ENCODE measurements at regions not wholly inside any gene's neighbourhood (a gene's known extent, or its start where the extent isn't known, plus 50 kb on each side); places are given as distances from the start of the nearest gene placed in this dataset.

DNA sequence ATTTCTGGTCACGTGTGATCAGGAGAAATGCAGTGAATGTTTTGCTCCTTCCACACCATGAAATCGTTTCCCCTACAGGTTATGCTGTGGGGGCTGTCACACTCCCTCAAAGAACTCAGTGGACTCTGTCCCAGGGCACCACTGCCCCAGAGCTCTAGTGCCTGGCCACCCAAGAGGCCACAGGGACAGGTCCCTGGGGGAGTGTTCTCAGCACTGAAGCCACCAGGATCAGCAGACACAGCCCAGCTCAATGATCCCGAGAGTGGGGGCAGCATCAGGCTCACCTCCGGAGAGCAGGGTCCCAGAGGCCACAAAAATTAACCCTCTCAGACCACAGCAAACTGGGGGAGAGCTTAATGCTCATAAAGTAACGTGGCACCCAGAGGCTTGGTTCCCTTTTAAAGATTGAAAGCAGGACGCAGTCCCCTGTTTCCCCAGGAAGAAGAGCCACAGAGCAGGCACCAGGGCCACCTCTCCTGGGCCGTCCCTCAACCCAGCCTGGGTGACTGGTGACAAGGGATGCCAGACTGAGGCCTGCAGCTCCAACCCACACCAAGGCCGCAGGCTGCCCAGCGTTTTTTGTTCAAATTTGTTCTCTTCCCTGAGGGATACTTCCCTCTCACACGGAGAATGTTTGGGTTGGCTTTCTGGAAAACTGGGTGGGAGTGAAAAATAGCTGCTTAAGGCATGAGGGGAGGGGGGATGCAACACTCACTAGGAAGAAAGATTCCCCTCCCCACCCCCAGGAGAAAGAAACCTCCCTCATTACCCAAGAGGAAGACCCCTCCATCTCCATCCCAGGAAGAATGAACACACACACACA is 123.3 kb upstream of the IGF1R start:
- intact Hi-C loops (cut with micrococcal nuclease) = no loop called here

DNA sequence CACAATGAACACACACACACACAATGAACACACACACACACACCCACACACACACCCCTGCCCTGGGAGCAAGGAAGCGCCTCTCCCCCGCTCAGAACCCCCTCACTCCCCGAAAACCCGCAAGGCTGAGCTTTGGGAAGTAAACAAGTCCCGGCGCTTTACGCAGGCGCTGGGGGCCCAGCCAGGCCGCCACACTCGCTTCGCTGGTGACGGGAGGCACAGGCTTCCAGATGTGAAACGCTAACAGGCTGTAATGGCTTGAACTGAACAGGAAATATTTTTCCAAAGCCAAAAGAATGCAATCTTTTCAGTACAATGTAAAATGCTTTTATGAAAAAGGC is 122.7 kb upstream of the IGF1R start:
- POLR2A ChIA-PET (ENCODE audit: unreplicated experiment) = no interaction called here
- Histone ChIP-seq H3K36me3 (ENCODE audit: low read depth, low read length) (no peaks in the 10 kb centered on the region), H4K20me1 (ENCODE audit: low read length) (no peaks in the 10 kb centered on the region), H3K4me1 (ENCODE audit: insufficient read depth, low read length) (no peaks in the 10 kb centered on the region), H3K9me2 (replicated peaks; ENCODE audit: low read length) (no peaks in the 10 kb centered on the region), H3K4me3 (ENCODE audit: low read length) (no peak overlapping the region), H3K4me2 (ENCODE audit: low read length) (no peak overlapping the region), H3K27ac (ENCODE audit: low read length) (no peak overlapping the region), H3K9ac (ENCODE audit: low read length) (no peak overlapping the region), H3F3A (ENCODE audit: low read length, unreplicated experiment) (no peaks in the 10 kb centered on the region), H3K79me2 (ENCODE audit: low read length) (no peaks in the 10 kb centered on the region), H2AFZ (ENCODE audit: low read length) (no peak overlapping the region), H3K27me3 (ENCODE audit: low read length) (peaks cover 35% of the 10 kb centered on the region), H3K9me3 (ENCODE audit: low read length) (no peaks in the 10 kb centered on the region)
- intact Hi-C loops (cut with micrococcal nuclease) = no loop called here
- ATAC-seq (no peak), DNase-seq (no peak)
- CTCF ChIA-PET = no interaction called here
- no TSS peak for BruUV-seq (replicated peaks)
- TF ChIP-seq EZH2phosphoT487 (IDR thresholded peaks at IDR 0.05; ENCODE audit: borderline replicate concordance, low read length) (no peak), EZH2 (IDR thresholded peaks at IDR 0.05; ENCODE audit: low read length, unreplicated experiment) (no peak)
- TF ChIP-seq, protein P1, sequence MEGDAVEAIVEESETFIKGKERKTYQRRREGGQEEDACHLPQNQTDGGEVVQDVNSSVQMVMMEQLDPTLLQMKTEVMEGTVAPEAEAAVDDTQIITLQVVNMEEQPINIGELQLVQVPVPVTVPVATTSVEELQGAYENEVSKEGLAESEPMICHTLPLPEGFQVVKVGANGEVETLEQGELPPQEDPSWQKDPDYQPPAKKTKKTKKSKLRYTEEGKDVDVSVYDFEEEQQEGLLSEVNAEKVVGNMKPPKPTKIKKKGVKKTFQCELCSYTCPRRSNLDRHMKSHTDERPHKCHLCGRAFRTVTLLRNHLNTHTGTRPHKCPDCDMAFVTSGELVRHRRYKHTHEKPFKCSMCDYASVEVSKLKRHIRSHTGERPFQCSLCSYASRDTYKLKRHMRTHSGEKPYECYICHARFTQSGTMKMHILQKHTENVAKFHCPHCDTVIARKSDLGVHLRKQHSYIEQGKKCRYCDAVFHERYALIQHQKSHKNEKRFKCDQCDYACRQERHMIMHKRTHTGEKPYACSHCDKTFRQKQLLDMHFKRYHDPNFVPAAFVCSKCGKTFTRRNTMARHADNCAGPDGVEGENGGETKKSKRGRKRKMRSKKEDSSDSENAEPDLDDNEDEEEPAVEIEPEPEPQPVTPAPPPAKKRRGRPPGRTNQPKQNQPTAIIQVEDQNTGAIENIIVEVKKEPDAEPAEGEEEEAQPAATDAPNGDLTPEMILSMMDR (conservative IDR thresholded peaks at IDR 0.05; ENCODE audit: low read depth, low read length) = no peak

More for the DNA sequence above, 123.3 kb upstream of the IGF1R start:
- ChIA-PET POLR2A (ENCODE audit: unreplicated experiment) (no interaction called here), CTCF (no interaction called here)
- H3K9ac ChIP-seq (ENCODE audit: low read length) = no peak overlapping the region
- no peak overlapping the region for H3K27ac ChIP-seq (ENCODE audit: low read length)
- DNase-seq = no peak
- peaks cover 29% of the 10 kb centered on the region for H3K27me3 ChIP-seq (ENCODE audit: low read length)
- no peaks in the 10 kb centered on the region for H3K79me2 ChIP-seq (ENCODE audit: low read length)
- H3K4me3 ChIP-seq (ENCODE audit: low read length) = no peak overlapping the region
- H3K36me3 ChIP-seq (ENCODE audit: low read depth, low read length) = no peaks in the 10 kb centered on the region
- TF ChIP-seq, protein P1 (conservative IDR thresholded peaks at IDR 0.05; ENCODE audit: low read depth, low read length) = no peak
- TF ChIP-seq EZH2 (IDR thresholded peaks at IDR 0.05; ENCODE audit: low read length, unreplicated experiment) (no peak), EZH2phosphoT487 (IDR thresholded peaks at IDR 0.05; ENCODE audit: borderline replicate concordance, low read length) (no peak)
- H4K20me1 ChIP-seq (ENCODE audit: low read length) = no peaks in the 10 kb centered on the region
- no TSS peak for BruUV-seq (replicated peaks)
- H2AFZ ChIP-seq (ENCODE audit: low read length) = no peak overlapping the region
- ATAC-seq = no peak
- no peaks in the 10 kb centered on the region for H3K4me1 ChIP-seq (ENCODE audit: insufficient read depth, low read length)
- H3K9me3 ChIP-seq (ENCODE audit: low read length) = no peaks in the 10 kb centered on the region
- H3K9me2 ChIP-seq (replicated peaks; ENCODE audit: low read length) = no peaks in the 10 kb centered on the region
- no peaks in the 10 kb centered on the region for H3F3A ChIP-seq (ENCODE audit: low read length, unreplicated experiment)
- H3K4me2 ChIP-seq (ENCODE audit: low read length) = no peak overlapping the region

DNA sequence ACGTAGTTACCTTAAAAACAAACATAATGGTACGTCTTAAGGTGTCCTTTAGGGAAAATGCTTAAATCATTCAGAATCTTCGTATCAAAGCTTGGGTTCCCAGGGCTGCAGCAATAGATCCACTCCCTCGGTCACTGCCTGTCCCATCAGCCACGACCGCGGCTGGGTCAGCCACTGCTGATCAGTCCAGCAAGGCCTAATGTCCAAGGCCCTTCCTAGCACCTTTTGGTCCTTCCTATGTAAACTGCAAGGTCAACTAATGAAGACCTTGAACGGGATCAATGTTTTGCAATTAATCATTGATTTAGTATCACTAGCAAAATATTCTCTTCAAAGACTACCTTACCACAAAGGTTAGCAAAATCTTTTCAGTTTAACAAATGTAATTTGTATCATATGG is 122.2 kb upstream of the IGF1R start:
- no peaks in the 10 kb centered on the region for H3K79me2 ChIP-seq (ENCODE audit: low read length)
- no peaks in the 10 kb centered on the region for H3K4me1 ChIP-seq (ENCODE audit: insufficient read depth, low read length)
- ChIA-PET POLR2A (ENCODE audit: unreplicated experiment) (no interaction called here), CTCF (no interaction called here)
- no peak overlapping the region for H2AFZ ChIP-seq (ENCODE audit: low read length)
- H3K9me3 ChIP-seq (ENCODE audit: low read length) = no peaks in the 10 kb centered on the region
- H4K20me1 ChIP-seq (ENCODE audit: low read length) = no peaks in the 10 kb centered on the region
- no peak overlapping the region for H3K4me2 ChIP-seq (ENCODE audit: low read length)
- no peak overlapping the region for H3K4me3 ChIP-seq (ENCODE audit: low read length)
- intact Hi-C loops (cut with micrococcal nuclease) = no loop called here
- peaks cover 39% of the 10 kb centered on the region for H3K27me3 ChIP-seq (ENCODE audit: low read length)
- no peak for DNase-seq
- no peaks in the 10 kb centered on the region for H3K36me3 ChIP-seq (ENCODE audit: low read depth, low read length)
- no TSS peak for BruUV-seq (replicated peaks)
- no peak overlapping the region for H3K27ac ChIP-seq (ENCODE audit: low read length)
- no peak for TF ChIP-seq EZH2phosphoT487 (IDR thresholded peaks at IDR 0.05; ENCODE audit: borderline replicate concordance, low read length)
- no peak for TF ChIP-seq EZH2 (IDR thresholded peaks at IDR 0.05; ENCODE audit: low read length, unreplicated experiment)
- TF ChIP-seq, protein P1 (conservative IDR thresholded peaks at IDR 0.05; ENCODE audit: low read depth, low read length) = no peak
- no peaks in the 10 kb centered on the region for H3K9me2 ChIP-seq (replicated peaks; ENCODE audit: low read length)
- no peak for ATAC-seq
- no peaks in the 10 kb centered on the region for H3F3A ChIP-seq (ENCODE audit: low read length, unreplicated experiment)
- H3K9ac ChIP-seq (ENCODE audit: low read length) = no peak overlapping the region
